HG03039 (cell line): ENCODE measurements at regions not wholly inside any gene's neighbourhood (a gene's known extent, or its start where the extent isn't known, plus 50 kb on each side); places are given as distances from the start of the nearest gene placed in this dataset.

Experiments used
- ATAC-seq: cut with Tn5 transposase; IDR thresholded peaks from one replicate; pipeline ENCODE4 v1.9.1; 2021; ENCODE audit warnings: mild to moderate bottlenecking, moderate library complexity; ENCODE audit not compliant: unreplicated experiment

GRCh38 chr4:38189445-38189844 is 229.2 kb downstream of the PTTG2 start:
- no peak for ATAC-seq

GRCh38 chr4:38190717-38191178 is 230.6 kb downstream of the PTTG2 start:
- ATAC-seq: no peak

- no peak for ATAC-seq
These were observed 232.3 kb downstream of the PTTG2 start for GRCh38 chr4:38192516-38192915.

- no peak for ATAC-seq
These were observed 233.2 kb downstream of the PTTG2 start for GRCh38 chr4:38193236-38193863.

- ATAC-seq: no peak
These were observed 233.9 kb downstream of the PTTG2 start for GRCh38 chr4:38194047-38194602.

GRCh38 chr4:38195486-38195885 is 235.3 kb downstream of the PTTG2 start:
- no peak for ATAC-seq

- no peak for ATAC-seq
These were observed 235.7 kb downstream of the PTTG2 start for GRCh38 chr4:38195911-38196310.

GRCh38 chr4:38202242-38202641 is 242.0 kb downstream of the PTTG2 start:
- no peak for ATAC-seq

GRCh38 chr4:38203609-38204008 is 243.4 kb downstream of the PTTG2 start:
- ATAC-seq: no peak

GRCh38 chr4:38204339-38205035 is 244.3 kb downstream of the PTTG2 start:
- no peak for ATAC-seq

GRCh38 chr4:38205261-38205660 is 245.1 kb downstream of the PTTG2 start:
- no peak for ATAC-seq

GRCh38 chr4:38207110-38207457 is 246.9 kb downstream of the PTTG2 start:
- ATAC-seq: no peak

- no peak for ATAC-seq
These were observed 249.5 kb downstream of the PTTG2 start for GRCh38 chr4:38209654-38210053.

GRCh38 chr4:38210396-38211114 is 250.4 kb downstream of the PTTG2 start:
- no peak for ATAC-seq

GRCh38 chr4:38211885-38212284 is 251.7 kb downstream of the PTTG2 start:
- ATAC-seq: no peak

GRCh38 chr4:38213083-38213805 is 253.0 kb downstream of the PTTG2 start:
- no peak for ATAC-seq

GRCh38 chr4:38222892-38223291 is 262.7 kb downstream of the PTTG2 start:
- ATAC-seq: no peak

- no peak for ATAC-seq
These were observed 263.1 kb downstream of the PTTG2 start for GRCh38 chr4:38223306-38223705.

- ATAC-seq: no peak
These were observed 263.6 kb downstream of the PTTG2 start for GRCh38 chr4:38223782-38224236.

GRCh38 chr4:38224850-38225249 is 264.7 kb downstream of the PTTG2 start:
- no peak for ATAC-seq

GRCh38 chr4:38226170-38226569 is 266.0 kb downstream of the PTTG2 start:
- no peak for ATAC-seq
